ENCODE measurements at regions not wholly inside any gene's neighbourhood (a gene's known extent, or its start where the extent isn't known, plus 50 kb on each side); places are given as distances from the start of the nearest gene placed in this dataset.

DNA sequence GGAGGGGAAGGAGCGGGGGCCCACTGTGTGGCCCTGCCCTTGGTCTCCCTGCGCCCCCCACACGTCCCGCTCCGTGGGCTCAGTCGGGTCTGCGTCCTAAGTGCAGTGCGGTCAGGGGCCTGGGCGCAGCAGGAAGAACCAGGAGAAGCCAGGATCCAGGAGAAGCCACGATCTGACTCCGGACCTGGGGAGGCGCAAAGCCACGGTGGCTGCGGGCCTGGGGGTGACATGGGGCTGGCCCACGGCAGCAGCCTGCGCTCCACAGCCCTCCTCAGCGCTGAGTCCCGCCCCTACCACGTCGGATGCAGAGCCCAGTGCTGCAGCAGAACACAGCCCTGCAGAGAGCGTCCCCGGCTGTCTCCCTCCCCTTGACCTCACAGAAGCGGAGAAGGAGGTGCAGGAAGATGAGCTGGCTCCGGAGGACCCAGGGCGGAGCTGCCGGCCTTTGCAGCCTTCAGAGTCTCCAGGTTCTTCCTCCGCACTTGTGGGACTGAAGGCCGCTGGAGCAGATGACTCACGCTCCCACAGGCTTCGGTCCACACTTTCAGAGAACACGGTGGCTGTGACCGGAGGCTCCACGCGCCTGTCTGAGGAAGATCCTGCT lies 589.2 kb upstream of the SALL3 start:
- Histone ChIP-seq H3K36me3 (no peaks in the 10 kb centered on the region), H3K4me3 (no peak overlapping the region), H3K27ac (no peak overlapping the region), H3K4me1 (no peaks in the 10 kb centered on the region), H3K27me3 (no peaks in the 10 kb centered on the region), H3K9me3 (peaks cover 9 to 26% of the 10 kb centered on the region in 2 donors)
- no peak for DNase-seq (ENCODE audit: low spot score in 2 of 2)
- intact Hi-C loops (cut with DNase I; ENCODE audit: low total_unique reads), result no loop called here
- TF ChIP-seq, protein P1, sequence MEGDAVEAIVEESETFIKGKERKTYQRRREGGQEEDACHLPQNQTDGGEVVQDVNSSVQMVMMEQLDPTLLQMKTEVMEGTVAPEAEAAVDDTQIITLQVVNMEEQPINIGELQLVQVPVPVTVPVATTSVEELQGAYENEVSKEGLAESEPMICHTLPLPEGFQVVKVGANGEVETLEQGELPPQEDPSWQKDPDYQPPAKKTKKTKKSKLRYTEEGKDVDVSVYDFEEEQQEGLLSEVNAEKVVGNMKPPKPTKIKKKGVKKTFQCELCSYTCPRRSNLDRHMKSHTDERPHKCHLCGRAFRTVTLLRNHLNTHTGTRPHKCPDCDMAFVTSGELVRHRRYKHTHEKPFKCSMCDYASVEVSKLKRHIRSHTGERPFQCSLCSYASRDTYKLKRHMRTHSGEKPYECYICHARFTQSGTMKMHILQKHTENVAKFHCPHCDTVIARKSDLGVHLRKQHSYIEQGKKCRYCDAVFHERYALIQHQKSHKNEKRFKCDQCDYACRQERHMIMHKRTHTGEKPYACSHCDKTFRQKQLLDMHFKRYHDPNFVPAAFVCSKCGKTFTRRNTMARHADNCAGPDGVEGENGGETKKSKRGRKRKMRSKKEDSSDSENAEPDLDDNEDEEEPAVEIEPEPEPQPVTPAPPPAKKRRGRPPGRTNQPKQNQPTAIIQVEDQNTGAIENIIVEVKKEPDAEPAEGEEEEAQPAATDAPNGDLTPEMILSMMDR (IDR thresholded peaks at IDR 0.05), result no peak
- no peak for TF ChIP-seq POLR2AphosphoS5 (IDR thresholded peaks at IDR 0.05)

- H3K27me3 ChIP-seq, result no peaks in the 10 kb centered on the region
- no peak overlapping the region for H3K4me3 ChIP-seq
- H3K4me1 ChIP-seq, result no peaks in the 10 kb centered on the region
- DNase-seq (ENCODE audit: low spot score in 2 of 2), result no peak
- H3K9me3 ChIP-seq, result peaks cover 9 to 26% of the 10 kb centered on the region in 2 donors
- TF ChIP-seq POLR2A (IDR thresholded peaks at IDR 0.05) (no peak), POLR2AphosphoS5 (IDR thresholded peaks at IDR 0.05) (no peak)
- TF ChIP-seq, protein P1 (IDR thresholded peaks at IDR 0.05), result no peak
- no peaks in the 10 kb centered on the region for H3K36me3 ChIP-seq
- no peak overlapping the region for H3K27ac ChIP-seq
- intact Hi-C loops (cut with DNase I; ENCODE audit: low total_unique reads), result no loop called here
Measured at GRCh38 chr18:78390952-78391348, 588.7 kb upstream of the SALL3 start.

GRCh38 chr18:78393086-78393862 lies 586.3 kb upstream of the SALL3 start:
- TF ChIP-seq, protein P1 (IDR thresholded peaks at IDR 0.05), result no peak
- TF ChIP-seq POLR2AphosphoS5 (IDR thresholded peaks at IDR 0.05), result no peak
- no peak for TF ChIP-seq POLR2A (IDR thresholded peaks at IDR 0.05)
- H3K36me3 ChIP-seq, result no peaks in the 10 kb centered on the region
- DNase-seq (ENCODE audit: low spot score in 2 of 2), result no peak
- H3K9me3 ChIP-seq, result peaks cover 7 to 14% of the 10 kb centered on the region in 2 donors
- H3K4me3 ChIP-seq, result no peak overlapping the region
- H3K27ac ChIP-seq, result no peak overlapping the region
- H3K27me3 ChIP-seq, result peaks cover 0 to 4% of the 10 kb centered on the region in 2 donors
- intact Hi-C loops (cut with DNase I; ENCODE audit: low total_unique reads), result no loop called here
- no peaks in the 10 kb centered on the region for H3K4me1 ChIP-seq

DNA sequence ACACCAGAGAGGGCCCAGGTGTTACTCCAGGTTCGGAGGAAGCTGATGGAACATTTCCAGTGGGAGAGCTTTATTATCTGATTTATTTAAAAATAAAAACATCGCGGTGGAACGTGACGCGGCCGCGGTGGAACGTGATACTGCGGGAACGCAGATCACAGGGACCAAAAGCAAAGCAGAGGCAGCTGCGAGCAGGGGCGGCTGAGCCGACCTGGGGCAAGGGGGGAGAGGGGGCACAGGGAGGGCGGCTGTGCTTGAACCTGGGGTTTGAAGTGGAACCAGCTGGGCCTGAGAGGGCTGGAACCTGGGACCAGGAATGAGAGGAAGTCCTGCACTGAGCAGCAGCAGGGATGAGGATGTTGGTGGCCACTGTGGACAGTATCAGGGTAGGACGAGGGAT lies 583.5 kb upstream of the SALL3 start:
- no peaks in the 10 kb centered on the region for H3K4me1 ChIP-seq
- H3K36me3 ChIP-seq, result no peaks in the 10 kb centered on the region
- H3K4me3 ChIP-seq, result no peak overlapping the region
- no peak overlapping the region for H3K27ac ChIP-seq
- H3K9me3 ChIP-seq, result peaks cover 7% of the 10 kb centered on the region in 2 donors
- peaks cover 0 to 6% of the 10 kb centered on the region in 2 donors for H3K27me3 ChIP-seq
- no peak for DNase-seq (ENCODE audit: low spot score in 2 of 2)
- no peak for TF ChIP-seq POLR2A (IDR thresholded peaks at IDR 0.05)
- TF ChIP-seq, protein P1 (IDR thresholded peaks at IDR 0.05), result no peak
- no peak for TF ChIP-seq POLR2AphosphoS5 (IDR thresholded peaks at IDR 0.05)
- intact Hi-C loops (cut with DNase I; ENCODE audit: low total_unique reads), result no loop called here

- Histone ChIP-seq H3K27me3 (peaks cover 0 to 6% of the 10 kb centered on the region in 2 donors), H3K4me3 (no peak overlapping the region), H3K4me1 (no peaks in the 10 kb centered on the region), H3K9me3 (peaks cover 7% of the 10 kb centered on the region in 2 donors), H3K36me3 (no peaks in the 10 kb centered on the region), H3K27ac (no peak overlapping the region)
- DNase-seq (ENCODE audit: low spot score in 2 of 2), result no peak
- no peak for TF ChIP-seq POLR2A (IDR thresholded peaks at IDR 0.05)
- TF ChIP-seq, protein P1 (IDR thresholded peaks at IDR 0.05), result no peak
- no peak for TF ChIP-seq POLR2AphosphoS5 (IDR thresholded peaks at IDR 0.05)
- intact Hi-C loops (cut with DNase I; ENCODE audit: low total_unique reads), result no loop called here
Measured at GRCh38 chr18:78396756-78397155, 582.9 kb upstream of the SALL3 start.
